Sigmoid colon (tissue), 4 donors: ENCODE measurements at regions not wholly inside any gene's neighbourhood (a gene's known extent, or its start where the extent isn't known, plus 50 kb on each side); places are given as distances from the start of the nearest gene placed in this dataset.

Experiments
- CTCF ChIP-seq, 4 experiments: fragments of 450-650 bp in 3 of 4; fragments of 200-600 bp in 1 of 4; IDR thresholded peaks; one replicate each; pipeline ENCODE4 v1.5.1; 2016 to 2019; ENCODE audit warnings: antibody characterized with exemption in 4 of 4, mild to moderate bottlenecking in 3 of 4, moderate library complexity in 2 of 4
- POLR2A ChIP-seq, 2 donors: fragments of 450-650 bp; IDR thresholded peaks; one replicate each; pipeline ENCODE4 v1.6.1; 2016; ENCODE audit warnings: antibody characterized with exemption in 2 of 2, mild to moderate bottlenecking in 2 of 2, moderate library complexity in 2 of 2
- POLR2AphosphoS5 ChIP-seq, 4 donors: sonication (generic); formaldehyde crosslinking; IDR thresholded peaks; one replicate each; pipeline ENCODE4 v1.6.1; 2017; ENCODE audit warnings: antibody characterized with exemption in 4 of 4

- TF ChIP-seq CTCF (IDR thresholded peaks at IDR 0.05) = no peak
- TF ChIP-seq POLR2AphosphoS5 (IDR thresholded peaks at IDR 0.05) = no peak
- TF ChIP-seq POLR2A (IDR thresholded peaks at IDR 0.05) = no peak
Measured at GRCh38 chr16:85476389-85476788, 136.7 kb upstream of the GSE1 start.
